PC-9 (cell line): ENCODE measurements at regions not wholly inside any gene's neighbourhood (a gene's known extent, or its start where the extent isn't known, plus 50 kb on each side); places are given as distances from the start of the nearest gene placed in this dataset.

Experiments used
- BruUV-seq: library from RNA; stranded (reverse); fragments of 400-500 nt; replicated peaks from 2 replicates; lab custom pipeline; 2021; lab: Mats Ljungman, UMichigan
- CTCF ChIA-PET: fragments of 300-600 bp; sonication (Branson Sonifier 250); formaldehyde crosslinking; loops from one replicate; lab custom pipeline; 2022; ENCODE audit warnings: antibody characterized with exemption; lab: Charles Lee
- POLR2A ChIA-PET: fragments of 300-600 bp; sonication (Branson Sonifier 250); formaldehyde crosslinking; loops from one replicate; lab custom pipeline; 2022; ENCODE audit warnings: antibody characterized with exemption; ENCODE audit not compliant: unreplicated experiment; lab: Charles Lee
- DNase-seq, 2 experiments: peaks; one replicate each; pipeline versions ENCODE4 v3.0.0 to v3.0.0-alpha.2; 2015 to 2022; ENCODE audit warnings: mixed read lengths in 1 of 2
- H2AFZ ChIP-seq: fragments of 200-600 bp; sonication (generic); 2 replicates; pipeline ENCODE4 v1.8.1; 2017; ENCODE audit warnings: antibody characterized with exemption
- H3F3A ChIP-seq: fragments of 200-600 bp; sonication (generic); 2 replicates; pipeline ENCODE4 v1.8.1; 2017; ENCODE audit warnings: antibody characterized with exemption, mild to moderate bottlenecking, low read depth; ENCODE audit not compliant: insufficient read depth
- H3K27ac ChIP-seq: fragments of 200-600 bp; sonication (generic); 2 replicates; pipeline ENCODE4 v1.6.1; 2016; ENCODE audit warnings: mixed run types
- H3K27me3 ChIP-seq: fragments of 200-600 bp; sonication (generic); 2 replicates; pipeline ENCODE4 v1.6.1; 2016; ENCODE audit warnings: low read depth, mixed run types; ENCODE audit not compliant: insufficient read depth
- H3K36me3 ChIP-seq: fragments of 200-600 bp; sonication (generic); 2 replicates; pipeline ENCODE4 v1.6.1; 2016; ENCODE audit warnings: low read depth, mixed run types
- H3K4me1 ChIP-seq: fragments of 200-600 bp; sonication (generic); replicated peaks from 2 replicates; pipeline ENCODE4 v1.6.1; 2016; ENCODE audit warnings: mixed run types; ENCODE audit not compliant: insufficient read depth
- H3K4me2 ChIP-seq: fragments of 200-600 bp; sonication (generic); 2 replicates; pipeline ENCODE4 v1.6.1; 2017; ENCODE audit warnings: mixed run types
- H3K4me3 ChIP-seq: fragments of 200-600 bp; sonication (generic); 2 replicates; pipeline ENCODE4 v1.6.1; 2016; ENCODE audit warnings: mixed run types
- H3K79me2 ChIP-seq: fragments of 200-600 bp; sonication (generic); 2 replicates; pipeline ENCODE4 v1.6.1; 2017; ENCODE audit warnings: low read depth, mixed run types
- H3K9me2 ChIP-seq: fragments of 200-600 bp; sonication (generic); 2 replicates; pipeline ENCODE4 v1.8.1; 2017; ENCODE audit warnings: mild to moderate bottlenecking; ENCODE audit not compliant: insufficient read depth
- H3K9me3 ChIP-seq: fragments of 200-600 bp; sonication (generic); 2 replicates; pipeline ENCODE4 v1.8.1; 2016; ENCODE audit warnings: low read depth; ENCODE audit not compliant: insufficient read depth
- H4K20me1 ChIP-seq: fragments of 200-600 bp; sonication (generic); 2 replicates; pipeline ENCODE4 v1.8.1; 2017; ENCODE audit not compliant: insufficient read depth
- CTCF ChIP-seq: fragments of 200-600 bp; sonication (generic); conservative IDR thresholded peaks from 2 replicates; pipeline ENCODE4 v1.6.1; 2017; ENCODE audit warnings: mixed run types, antibody characterized with exemption, mild to moderate bottlenecking, moderate library complexity
- EZH2 ChIP-seq: fragments of 200-600 bp; sonication (generic); IDR thresholded peaks from 2 replicates; pipeline ENCODE4 v1.8.0; 2017; ENCODE audit warnings: antibody characterized with exemption, low read depth
- intact Hi-C: fragments of 100-400 bp; cut with micrococcal nuclease; formaldehyde crosslinking; loops from one replicate; pipeline ENCODE4 v1.10.0; 2022; ENCODE audit not compliant: unreplicated experiment

- no peak overlapping the region for H3K4me2 ChIP-seq
- no peaks in the 10 kb centered on the region for H3K9me3 ChIP-seq
- H3K27ac ChIP-seq: no peak overlapping the region
- H3K4me3 ChIP-seq: no peak overlapping the region
- intact Hi-C loops: no loop called here
- no peak for DNase-seq
- no peak overlapping the region for H2AFZ ChIP-seq
- no peaks in the 10 kb centered on the region for H3K9me2 ChIP-seq
- no peaks in the 10 kb centered on the region for H3K79me2 ChIP-seq
- ChIA-PET CTCF (interaction anchor here (0.7 kb wide), 1 partner anchor 81 kb away, joined by 4 read pairs; no protein-coding TSS in a partner anchor), POLR2A (no interaction called here)
- BruUV-seq: no TSS peak
- H4K20me1 ChIP-seq: no peaks in the 10 kb centered on the region
- no peaks in the 10 kb centered on the region for H3K36me3 ChIP-seq
- H3K27me3 ChIP-seq: peaks cover 100% of the 10 kb centered on the region
- TF ChIP-seq EZH2 (no peak), CTCF (no peak)
- H3F3A ChIP-seq: no peaks in the 10 kb centered on the region
- H3K4me1 ChIP-seq: no peaks in the 10 kb centered on the region
These were observed 217.6 kb downstream of the NDUFA10 start for GRCh38 chr2:239807568-239807967.

- intact Hi-C loops: no loop called here
- Histone ChIP-seq H3K27ac (no peak overlapping the region), H3K79me2 (no peaks in the 10 kb centered on the region), H3K4me1 (no peaks in the 10 kb centered on the region), H3K4me2 (no peak overlapping the region), H3K27me3 (peaks cover 100% of the 10 kb centered on the region), H4K20me1 (no peaks in the 10 kb centered on the region), H2AFZ (no peak overlapping the region), H3K4me3 (no peak overlapping the region), H3K9me3 (no peaks in the 10 kb centered on the region), H3F3A (no peaks in the 10 kb centered on the region), H3K36me3 (no peaks in the 10 kb centered on the region), H3K9me2 (no peaks in the 10 kb centered on the region)
- BruUV-seq: no TSS peak
- TF ChIP-seq CTCF (no peak), EZH2 (no peak)
- DNase-seq: no peak
- ChIA-PET POLR2A (no interaction called here), CTCF (no interaction called here)
These were observed 218.2 kb downstream of the NDUFA10 start for GRCh38 chr2:239806758-239807434.

GRCh38 chr2:239806276-239806675 is 218.9 kb downstream of the NDUFA10 start:
- H3K4me2 ChIP-seq: no peak overlapping the region
- H3K79me2 ChIP-seq: no peaks in the 10 kb centered on the region
- ChIA-PET POLR2A (interaction anchor here (0.7 kb wide), 1 partner anchor 105 kb away, joined by 5 read pairs; no protein-coding TSS in a partner anchor), CTCF (no interaction called here)
- no peaks in the 10 kb centered on the region for H3K9me2 ChIP-seq
- intact Hi-C loops: no loop called here
- no peaks in the 10 kb centered on the region for H3K9me3 ChIP-seq
- H3F3A ChIP-seq: no peaks in the 10 kb centered on the region
- no TSS peak for BruUV-seq
- H3K36me3 ChIP-seq: no peaks in the 10 kb centered on the region
- DNase-seq: no peak
- TF ChIP-seq EZH2: no peak; the same call in 1 of the 2 replicates
- TF ChIP-seq CTCF: no peak
- H3K4me3 ChIP-seq: no peak overlapping the region
- H4K20me1 ChIP-seq: no peaks in the 10 kb centered on the region
- H3K27ac ChIP-seq: no peak overlapping the region
- H3K4me1 ChIP-seq: no peaks in the 10 kb centered on the region
- H2AFZ ChIP-seq: no peak overlapping the region
- H3K27me3 ChIP-seq: peaks cover 100% of the 10 kb centered on the region
